HuH-7 (cell line): ENCODE measurements at regions not wholly inside any gene's neighbourhood (a gene's known extent, or its start where the extent isn't known, plus 50 kb on each side); places are given as distances from the start of the nearest gene placed in this dataset.

ENCODE experiments used
- DNase-seq: peaks from one replicate; pipeline ENCODE4 v3.0.0; 2011; ENCODE audit warnings: low spot score

- no peak for DNase-seq
These were observed 135.6 kb upstream of the COX10 start for GRCh38 chr17:13933441-13934276.

- DNase-seq: no peak
These were observed 130.1 kb upstream of the COX10 start for GRCh38 chr17:13939222-13939621.

- no peak for DNase-seq
These were observed 128.2 kb upstream of the COX10 start for GRCh38 chr17:13940858-13941665.

GRCh38 chr17:13941781-13942180 is 127.5 kb upstream of the COX10 start:
- DNase-seq: no peak

GRCh38 chr17:13943909-13944308 is 125.4 kb upstream of the COX10 start:
- DNase-seq: no peak

- no peak for DNase-seq
These were observed 121.8 kb upstream of the COX10 start for GRCh38 chr17:13947499-13947898.

- no peak for DNase-seq
These were observed 117.1 kb upstream of the COX10 start for GRCh38 chr17:13952009-13952750.

GRCh38 chr17:13953841-13954240 is 115.5 kb upstream of the COX10 start:
- DNase-seq: no peak

GRCh38 chr17:13957636-13958035 is 111.7 kb upstream of the COX10 start:
- no peak for DNase-seq

GRCh38 chr17:13958773-13959172 is 110.5 kb upstream of the COX10 start:
- DNase-seq: no peak

GRCh38 chr17:13961265-13961664 is 108.0 kb upstream of the COX10 start:
- DNase-seq: no peak

- DNase-seq: no peak
These were observed 106.5 kb upstream of the COX10 start for GRCh38 chr17:13962716-13963240.

- no peak for DNase-seq
These were observed 101.9 kb upstream of the COX10 start for GRCh38 chr17:13967416-13967815.

GRCh38 chr17:13970531-13970930 is 98.8 kb upstream of the COX10 start:
- DNase-seq: no peak

GRCh38 chr17:13973960-13974651 is 95.2 kb upstream of the COX10 start:
- DNase-seq: no peak

- DNase-seq: no peak
These were observed 91.5 kb upstream of the COX10 start for GRCh38 chr17:13977837-13978236.

- DNase-seq: no peak
These were observed 90.8 kb upstream of the COX10 start for GRCh38 chr17:13978478-13978877.

- DNase-seq: no peak
These were observed 87.4 kb upstream of the COX10 start for GRCh38 chr17:13981881-13982280.

- no peak for DNase-seq
These were observed 84.3 kb upstream of the COX10 start for GRCh38 chr17:13984956-13985355.

- DNase-seq: peak; percentile 8
These were observed 82.4 kb upstream of the COX10 start for GRCh38 chr17:13986855-13987254.

- no peak for DNase-seq
These were observed 80.2 kb upstream of the COX10 start for GRCh38 chr17:13989138-13989537.

- DNase-seq: no peak
These were observed 76.2 kb upstream of the COX10 start for GRCh38 chr17:13993106-13993505.
